Left forelimb (tissue), 1 donor: ENCODE measurements at regions not wholly inside any gene's neighbourhood (a gene's known extent, or its start where the extent isn't known, plus 50 kb on each side); places are given as distances from the start of the nearest gene placed in this dataset.
"Not testable (repeated sequence)": the region's sequence is repeated elsewhere in the genome, so short reads cannot be mapped to it uniquely, and the experiment has no call there.

ENCODE experiments used
- DNase-seq: peaks from one replicate; pipeline ENCODE4 v3.0.0-alpha.2; 2018; ENCODE audit warnings: low spot score

DNA sequence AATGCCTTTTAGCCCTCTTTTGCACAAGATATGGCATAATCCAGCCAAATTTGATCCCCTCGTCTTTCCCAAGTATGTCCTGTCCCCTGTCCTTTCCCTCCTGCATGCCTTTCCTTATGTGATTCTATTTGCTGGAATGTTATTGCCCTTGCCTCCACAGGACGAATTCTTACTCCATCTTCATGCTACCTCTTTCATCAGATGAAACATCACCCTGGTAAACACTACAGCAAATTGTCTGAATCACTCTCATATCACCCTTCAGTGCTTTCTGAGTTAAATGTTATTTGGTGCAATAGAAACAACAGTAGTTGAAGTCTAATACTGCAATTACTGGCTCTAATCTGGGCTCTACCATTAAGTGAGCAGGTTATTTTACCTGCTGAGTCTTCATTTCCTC, 52.2 kb upstream of the FAT1 start:
- no peak for DNase-seq

DNA sequence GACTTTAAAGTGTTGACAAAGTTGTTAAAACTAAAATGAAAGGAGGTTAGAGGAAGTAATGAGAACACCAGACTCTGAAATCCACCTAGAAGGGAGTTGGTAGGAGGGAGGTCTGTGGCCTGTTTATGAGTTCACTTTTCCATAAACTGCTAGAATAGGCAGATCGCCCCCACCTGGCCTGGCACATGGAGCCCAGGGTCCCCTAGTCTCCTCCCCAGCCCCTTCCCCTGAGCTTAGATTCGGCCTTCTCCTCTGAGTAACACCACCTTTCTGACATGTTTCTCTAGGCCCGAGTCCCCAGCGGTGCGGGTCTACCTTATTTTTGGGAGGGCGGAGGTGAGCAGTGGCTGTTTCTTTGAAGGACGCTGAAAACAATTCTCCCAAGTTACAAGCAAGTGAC, 54.5 kb upstream of the FAT1 start:
- no peak for DNase-seq

DNA sequence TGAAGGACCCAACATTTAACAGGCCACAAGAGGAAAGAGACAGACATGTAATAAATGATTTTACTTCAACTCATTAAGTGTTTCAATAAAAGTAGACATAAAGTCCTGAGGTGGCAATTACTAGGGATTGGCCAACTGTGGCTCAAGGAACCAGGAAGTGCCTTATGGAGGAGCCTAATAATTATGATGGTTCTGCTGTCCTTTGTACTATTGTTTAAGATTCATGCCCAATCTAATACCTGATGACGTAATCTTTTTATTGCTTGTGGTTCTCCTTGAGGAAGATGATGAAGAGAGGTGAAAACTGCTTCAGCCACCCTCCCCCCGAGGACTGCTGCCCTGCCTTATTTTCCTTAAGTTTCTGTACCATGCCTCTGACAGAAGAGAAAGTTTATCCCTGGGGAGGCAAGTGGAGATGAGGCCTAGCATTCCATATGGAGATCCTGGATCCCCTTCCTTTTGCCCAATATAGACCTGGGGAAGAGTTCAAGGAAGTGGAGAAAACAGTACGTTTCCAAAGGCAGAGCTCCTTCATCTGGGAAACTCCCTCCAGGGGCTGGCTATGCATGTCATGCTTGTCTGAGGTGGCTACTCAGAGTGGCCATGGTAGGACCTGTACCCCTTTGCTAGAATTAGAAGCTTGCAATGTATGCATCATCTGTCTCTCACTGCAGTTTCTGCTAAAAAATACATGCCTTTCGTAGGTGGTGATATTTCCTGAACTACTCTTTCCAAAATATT, 56.8 kb upstream of the FAT1 start:
- DNase-seq, result no peak

DNA sequence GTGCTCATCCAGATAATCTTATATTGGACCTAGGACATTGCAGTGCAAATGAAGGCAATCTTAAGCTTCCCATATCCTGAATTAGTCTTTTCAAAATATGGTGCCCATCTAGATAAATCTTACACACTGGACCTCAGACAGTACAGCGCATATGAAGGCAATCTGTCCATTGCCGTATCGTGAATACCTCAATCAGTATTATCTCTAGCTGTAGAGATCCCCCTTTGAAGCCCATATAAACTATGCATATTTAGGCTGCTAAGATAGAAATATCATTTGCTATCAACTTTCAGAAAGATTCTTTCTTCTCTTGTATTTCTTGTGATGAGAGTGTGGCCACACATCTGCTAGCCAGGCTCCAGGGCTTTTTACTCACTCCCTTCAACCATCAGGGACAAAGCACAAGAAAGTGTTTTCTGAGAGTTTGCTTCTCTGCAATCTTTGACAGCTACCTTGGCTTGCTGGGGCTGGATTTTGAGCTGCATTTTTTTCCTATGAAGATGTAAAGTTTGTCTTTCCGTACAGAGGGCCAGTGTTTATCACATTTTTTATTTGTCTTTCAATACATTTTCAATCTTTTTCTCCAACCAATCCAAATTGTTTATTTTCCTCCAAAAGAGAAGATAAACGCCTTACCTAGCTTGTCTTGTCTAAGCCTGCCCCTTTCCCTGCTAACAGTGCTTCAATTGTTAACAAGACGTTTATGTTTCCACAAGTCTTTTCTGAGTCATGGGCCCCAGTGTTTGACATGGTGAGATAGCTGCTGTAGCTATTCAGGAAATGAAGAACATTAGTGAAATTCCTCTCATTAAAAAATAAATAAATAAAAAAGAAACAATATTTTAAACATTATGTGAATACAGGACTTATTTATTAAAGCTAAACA, 57.6 kb upstream of the FAT1 start:
- no peak for DNase-seq

DNA sequence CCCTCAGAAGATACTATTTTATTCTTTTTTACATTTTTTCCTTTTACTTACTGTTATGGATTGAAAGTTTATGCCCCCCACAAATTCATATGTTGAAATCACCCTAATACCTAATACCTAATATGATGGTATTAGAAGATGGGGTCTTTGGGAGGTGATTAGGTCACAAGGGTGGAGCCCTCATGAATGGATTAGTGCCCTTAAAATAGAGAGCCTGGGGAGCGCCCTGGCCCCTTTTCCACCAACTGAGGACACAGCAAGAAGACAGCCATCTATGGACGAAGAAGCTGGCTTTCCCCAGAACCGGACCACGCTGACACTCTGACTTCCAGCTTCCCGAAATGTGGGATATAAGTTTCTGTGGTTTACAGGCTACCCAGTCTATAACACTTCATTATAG, 58.6 kb upstream of the FAT1 start:
- DNase-seq, result no peak

DNA sequence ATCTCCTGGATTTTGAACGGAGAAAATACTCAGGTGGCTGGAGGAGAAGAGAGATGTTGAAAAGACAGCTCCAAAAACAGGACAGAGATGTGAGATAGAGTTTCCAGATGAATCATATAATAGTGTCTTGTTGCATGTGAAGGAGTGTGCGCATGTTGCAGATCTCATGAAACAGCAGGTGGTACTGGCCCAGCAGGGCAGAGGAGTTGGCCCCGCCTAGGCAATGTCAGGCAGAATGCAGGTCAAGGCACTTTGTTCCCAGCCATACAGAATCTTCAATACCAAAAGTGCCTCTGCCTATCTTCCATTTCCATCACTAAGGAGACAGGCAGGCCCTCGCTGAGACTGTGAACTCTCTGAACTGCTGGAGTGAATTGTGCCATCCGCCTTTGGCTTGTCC, 63.9 kb upstream of the FAT1 start:
- no peak for DNase-seq

DNA sequence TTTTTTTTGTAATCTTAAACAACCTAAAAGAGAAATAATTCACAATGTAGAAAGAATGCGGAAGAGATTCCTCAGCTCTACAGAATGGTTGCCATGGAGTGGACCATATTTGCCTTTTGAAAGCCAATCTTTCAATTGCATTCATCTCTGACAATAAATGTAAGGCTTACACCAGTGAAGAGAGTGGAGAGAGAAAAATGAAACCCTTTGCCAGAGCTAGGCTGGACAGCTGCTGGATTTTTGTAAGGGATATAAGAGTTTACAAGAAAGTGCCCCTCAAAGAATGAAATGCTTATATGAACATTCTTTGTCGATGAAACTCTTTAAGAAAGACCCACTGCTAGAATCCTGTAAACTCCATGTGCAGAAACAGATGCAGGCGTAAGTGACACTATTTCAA, 66.0 kb upstream of the FAT1 start:
- no peak for DNase-seq

DNA sequence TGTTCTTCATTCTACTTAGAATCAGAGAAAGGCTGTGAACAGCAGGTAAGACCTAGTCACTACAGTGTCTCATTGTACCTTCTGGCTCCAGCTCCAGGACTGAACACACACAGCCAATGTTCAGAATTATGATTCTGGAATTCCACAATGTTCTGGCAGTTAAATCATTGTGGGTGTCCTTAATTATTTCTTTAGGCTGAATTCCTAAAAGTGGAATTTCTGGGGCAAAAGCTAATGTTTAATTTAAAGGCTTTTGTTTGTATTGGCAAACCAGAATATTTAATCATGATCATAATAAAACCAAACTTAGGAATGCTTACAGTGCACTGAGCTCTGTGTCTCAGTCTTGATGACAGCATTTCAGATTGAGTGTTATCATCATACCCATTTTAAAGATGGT, 67.0 kb upstream of the FAT1 start:
- DNase-seq, result no peak

DNA sequence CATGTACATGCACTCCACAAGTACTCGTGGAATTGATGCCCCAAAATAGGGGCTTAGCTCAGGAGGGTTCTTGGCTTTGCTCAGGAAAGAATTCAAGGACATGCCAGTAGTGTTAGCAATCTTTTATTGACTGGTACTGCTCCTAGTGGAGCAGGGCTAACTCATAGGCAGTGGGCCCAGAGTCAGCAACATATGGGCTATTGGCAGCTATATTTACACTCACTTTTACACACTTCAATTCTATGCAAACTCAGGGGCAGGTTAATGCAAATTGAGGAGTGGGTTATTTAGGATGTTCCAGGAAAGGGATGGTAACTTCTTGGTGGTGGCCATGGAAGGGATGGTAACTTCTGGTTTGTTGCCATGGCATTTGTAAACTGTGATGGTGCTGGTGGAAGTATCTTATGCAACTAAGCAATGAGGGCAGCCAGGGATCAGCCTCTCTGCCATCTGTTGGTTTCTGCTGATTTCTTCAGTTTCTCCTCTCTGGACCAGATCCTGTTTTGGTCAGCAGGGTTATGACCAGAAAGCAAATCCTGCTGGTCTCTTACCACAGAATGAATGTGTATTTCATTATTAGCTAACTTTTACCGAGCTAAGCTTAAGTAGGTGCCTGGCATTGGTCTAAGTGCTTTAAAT, 69.2 kb upstream of the FAT1 start:
- no peak for DNase-seq

DNA sequence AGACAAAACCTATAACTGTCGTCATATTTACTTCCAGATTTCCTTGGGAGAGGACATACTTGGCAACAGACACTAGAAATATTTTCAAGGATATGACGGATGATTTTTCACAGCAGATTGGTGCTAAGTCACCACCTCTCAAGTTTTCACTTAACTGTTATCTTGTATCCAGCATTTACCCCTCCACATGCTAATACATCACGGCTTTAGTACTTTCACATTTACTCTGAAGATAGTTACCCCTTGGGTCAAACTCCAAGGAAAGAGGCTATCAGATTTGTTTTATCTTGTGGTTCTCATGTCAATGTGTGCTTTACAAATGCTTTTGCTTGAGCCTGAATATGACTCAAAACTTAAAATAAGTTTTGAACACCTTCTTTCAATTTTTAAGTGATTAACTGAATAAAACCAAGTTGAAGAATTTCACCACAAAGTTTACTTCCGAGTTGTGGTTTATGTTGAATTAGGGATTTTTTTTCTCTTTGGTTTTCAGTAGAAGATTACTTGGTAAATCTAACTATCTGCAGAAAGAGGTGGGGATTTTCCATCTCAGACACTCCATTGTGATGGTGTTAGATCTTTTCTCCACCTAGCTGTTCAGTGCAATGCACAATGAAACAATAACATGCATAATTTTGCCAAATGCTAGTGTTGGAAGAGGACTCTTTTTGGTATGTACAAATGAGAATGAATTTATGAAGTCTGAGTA, 75.4 kb upstream of the FAT1 start:
- no peak for DNase-seq

DNA sequence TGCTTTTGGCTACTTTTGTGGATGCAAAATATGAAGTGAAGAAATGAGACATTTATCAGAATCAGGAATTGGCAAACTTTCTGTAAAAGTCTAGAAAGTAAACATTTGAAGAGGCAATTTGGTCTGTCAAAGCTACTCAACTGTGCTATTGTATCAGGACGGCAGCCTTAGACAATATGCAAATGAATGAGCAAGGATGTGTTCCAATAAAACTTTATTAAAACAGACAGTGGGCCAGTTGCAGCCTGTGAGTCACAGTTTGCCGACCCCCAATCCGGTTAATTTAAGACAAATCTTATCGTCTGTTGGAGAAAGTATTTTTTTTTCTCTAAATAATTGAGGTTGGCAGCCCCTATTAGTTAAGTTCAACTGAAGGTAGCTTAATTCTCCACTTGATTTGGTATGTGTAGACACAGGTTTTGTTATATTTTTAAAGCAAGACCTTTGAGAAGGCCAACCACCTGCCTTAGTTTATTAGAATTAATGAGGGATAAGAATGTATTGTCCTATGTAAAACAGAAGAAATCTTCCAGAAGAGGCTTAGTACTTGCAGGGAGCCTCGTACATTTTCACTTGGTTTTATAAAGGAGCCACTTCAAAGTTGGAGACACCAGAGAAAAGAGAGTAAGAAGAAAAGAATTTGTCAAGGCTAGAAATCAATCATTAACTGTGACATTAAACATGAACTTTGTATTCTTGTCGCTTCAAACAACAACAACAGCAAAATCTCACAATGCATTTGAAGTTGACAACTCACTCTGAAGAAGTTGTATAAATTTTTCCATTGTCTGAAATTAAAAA, 81.6 kb upstream of the FAT1 start:
- DNase-seq, result no peak

DNA sequence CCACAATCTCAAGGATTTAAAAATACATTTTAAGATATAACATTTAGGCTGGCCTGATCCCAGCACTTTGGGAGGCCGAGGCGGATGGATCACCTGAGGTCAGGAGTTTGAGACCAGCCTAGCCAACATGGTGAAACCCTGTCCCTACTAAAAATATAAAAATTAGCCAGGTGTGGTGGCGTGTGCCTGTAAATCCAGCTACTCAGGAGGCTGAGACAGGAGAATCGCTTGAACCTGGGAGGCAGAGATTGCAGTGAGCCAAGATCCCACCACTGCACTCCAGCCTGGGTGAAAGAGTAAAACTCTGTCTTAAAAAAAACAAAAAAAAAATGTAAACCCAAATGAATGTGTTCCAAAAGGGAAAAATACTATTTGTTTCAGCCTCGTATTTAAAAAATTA, 82.3 kb upstream of the FAT1 start:
- DNase-seq, result not testable (repeated sequence)

DNA sequence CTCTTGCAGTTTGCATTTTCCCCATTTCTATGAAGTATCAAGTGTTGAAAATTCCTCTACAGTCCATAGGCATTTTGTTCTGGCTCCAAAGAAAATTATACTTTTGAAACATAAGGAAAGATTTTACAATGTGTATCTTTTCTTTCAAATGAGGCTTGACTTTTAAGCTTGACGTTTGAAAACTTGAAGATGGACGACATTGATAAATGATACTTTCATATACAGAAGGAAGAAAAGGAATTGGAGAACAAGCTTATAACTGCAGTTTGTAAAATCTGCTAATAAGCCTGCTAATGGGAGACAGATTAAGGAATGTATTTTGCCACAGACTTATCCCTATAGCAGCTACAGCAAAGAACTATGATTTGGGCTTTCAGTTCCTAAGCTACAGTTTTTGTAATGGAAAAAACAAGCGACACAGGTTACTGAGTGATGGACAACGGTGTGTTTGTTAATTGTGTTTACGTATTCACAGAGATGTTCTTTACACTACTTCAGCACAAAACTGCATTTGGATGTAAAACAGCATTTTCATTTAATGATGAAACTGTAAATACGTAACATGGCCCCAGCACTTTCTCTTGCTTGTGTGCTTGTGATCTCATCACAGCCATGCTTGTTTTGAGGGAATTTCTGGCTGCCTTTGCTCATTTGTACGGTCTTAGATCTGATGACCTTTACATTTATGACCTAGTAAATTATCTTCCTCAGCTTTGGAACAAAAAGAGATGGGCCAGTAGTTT, 83.2 kb upstream of the FAT1 start:
- DNase-seq, result no peak

DNA sequence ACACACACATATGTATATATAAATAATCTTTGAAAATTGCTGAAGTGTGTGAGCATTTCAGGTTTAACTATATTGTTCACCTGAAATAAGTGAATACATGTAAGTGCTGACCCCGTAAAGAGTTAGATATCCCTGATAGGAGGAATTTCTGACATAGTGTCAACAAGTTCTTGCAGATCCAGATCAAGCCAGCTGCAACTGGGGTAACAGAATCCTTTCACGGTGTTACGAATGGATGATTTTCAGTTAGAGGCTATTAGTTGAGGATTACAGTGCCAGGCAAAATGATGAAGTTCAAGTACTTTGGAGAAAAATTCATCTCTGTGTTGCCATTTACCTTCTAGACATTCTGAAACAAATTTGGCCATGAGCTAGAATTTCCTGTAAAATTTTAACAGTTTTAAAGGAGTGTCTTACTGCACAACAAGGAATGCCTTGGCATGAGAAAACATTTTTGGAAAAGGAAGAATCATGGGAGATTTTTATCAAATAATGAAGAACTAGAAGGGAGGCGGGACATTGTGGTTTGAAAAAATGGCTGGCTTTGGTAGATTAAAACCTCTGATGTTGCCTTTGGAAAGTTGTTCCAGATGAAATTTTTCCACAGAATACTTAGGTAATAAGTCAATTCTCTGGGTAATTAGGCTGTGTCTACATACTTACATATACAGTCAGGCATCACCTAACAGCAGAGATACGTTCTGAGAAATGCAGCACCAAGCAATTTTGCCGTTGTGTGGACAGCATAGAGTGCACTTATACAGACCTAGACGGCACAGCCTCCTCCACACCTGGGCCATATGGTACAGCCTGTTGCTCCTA, 84.4 kb upstream of the FAT1 start:
- no peak for DNase-seq

DNA sequence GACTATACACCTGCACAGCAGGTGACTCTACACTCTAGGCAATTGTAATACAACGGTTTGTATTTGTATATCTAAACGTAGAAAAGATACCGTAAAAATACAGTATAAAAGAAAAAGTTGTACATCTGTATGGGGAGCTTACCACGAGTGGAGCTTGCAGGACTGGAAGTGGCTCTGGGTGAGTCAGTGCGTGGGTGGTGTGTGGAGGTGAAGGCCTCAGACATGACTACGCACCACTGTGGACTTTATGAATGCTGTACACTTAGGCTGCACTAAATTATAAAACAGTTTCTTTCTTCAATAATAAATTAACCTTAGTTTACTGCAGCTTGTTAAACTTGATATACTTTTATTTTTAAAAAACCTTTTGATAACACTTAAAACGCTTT, 85.0 kb upstream of the FAT1 start:
- no peak for DNase-seq

DNA sequence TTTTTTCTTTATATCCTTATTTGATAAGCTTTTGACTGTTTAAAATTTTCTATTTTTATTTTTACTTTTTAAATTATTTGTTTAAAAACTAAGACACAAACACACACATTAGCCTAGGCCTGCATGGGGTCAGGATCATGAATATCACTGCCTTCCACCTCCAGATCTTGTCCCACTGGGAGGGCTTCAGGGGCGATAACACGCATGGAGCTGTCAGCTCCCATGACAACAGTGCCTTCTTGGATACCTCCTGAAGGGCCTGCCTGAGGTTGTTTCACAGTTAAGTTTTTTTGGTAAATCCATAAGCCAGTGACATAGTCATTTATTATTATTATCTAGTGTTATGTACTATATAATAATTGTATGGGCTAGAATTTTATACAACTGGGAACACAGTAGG, 85.4 kb upstream of the FAT1 start:
- DNase-seq, result no peak

DNA sequence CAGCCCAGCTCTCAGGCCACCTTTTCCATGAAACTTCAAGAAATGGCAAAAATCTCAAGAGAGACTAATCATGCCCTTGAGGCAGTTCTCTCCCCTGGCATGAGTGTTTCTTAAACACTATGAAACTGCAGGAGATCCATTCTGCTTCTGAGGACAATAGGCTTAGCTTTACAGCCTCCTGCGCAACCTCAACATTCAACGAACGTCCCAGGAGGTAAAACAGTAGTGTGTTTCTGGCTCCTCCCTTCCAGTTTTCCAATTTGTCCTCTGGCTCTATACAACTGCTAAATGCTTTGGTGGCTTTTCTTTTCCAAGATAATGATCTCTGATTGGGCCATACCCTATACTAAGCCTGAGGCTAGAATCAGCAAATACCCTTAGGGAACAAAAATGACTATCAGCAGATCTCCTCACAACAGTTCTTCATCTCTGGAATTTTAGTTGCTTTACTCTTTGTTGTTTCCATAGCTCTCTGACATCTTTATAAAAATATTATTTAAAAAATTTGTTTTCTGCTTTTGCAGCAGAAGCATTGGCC, 87.0 kb upstream of the FAT1 start:
- no peak for DNase-seq

DNA sequence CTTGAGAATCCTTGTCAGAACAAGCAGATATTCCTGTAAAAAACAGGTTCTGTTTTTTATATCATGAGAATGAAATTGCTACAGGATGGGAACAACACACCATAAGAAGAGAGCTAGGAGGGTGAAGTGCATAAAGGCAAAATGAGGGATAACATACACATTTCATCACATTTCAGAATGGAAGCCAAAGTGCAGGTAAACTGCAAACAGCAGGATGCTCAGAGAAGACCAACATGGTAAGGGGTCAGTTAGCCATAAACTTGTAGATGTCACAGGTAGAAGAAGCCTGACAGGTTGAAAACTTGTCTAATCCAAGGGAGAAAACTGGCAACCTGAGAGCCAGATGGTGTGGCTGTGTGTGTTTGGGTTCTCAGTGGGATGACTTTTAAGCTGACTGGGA, 88.9 kb upstream of the FAT1 start:
- DNase-seq, result no peak

DNA sequence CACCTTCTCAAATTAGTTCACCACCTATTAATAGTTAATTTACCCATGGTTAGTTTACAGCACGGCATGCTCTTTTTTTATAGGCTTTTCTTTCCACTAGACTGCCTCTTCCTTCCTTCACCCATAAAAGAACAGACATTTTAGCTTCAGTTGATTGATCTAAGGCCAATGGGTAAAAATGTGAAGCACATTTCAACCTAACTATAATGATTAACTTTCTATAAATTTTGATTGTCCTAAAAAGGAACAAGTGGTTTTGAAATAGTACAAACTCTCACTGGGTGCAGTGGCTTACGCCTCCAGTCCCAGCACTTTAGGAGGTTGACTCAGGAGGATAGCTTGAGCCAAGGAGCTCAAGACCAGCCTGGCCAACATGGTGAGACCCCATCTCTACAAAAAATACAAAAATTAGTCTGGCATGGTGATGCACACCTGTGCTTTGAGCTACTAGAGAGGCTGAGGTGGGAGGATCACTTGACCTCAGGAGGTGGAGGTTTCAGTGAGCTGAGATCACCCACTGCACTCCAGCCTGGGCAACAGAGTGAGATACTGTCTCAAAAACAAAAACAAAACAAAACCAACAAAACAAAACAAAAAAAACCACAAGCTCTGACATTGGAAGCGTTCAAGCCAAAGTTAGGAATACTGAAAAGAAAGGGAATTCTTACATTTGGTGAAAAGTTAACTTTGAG, 89.9 kb upstream of the FAT1 start:
- DNase-seq, result no peak
